ENCODE measurements at regions not wholly inside any gene's neighbourhood (a gene's known extent, or its start where the extent isn't known, plus 50 kb on each side); places are given as distances from the start of the nearest gene placed in this dataset.

DNA sequence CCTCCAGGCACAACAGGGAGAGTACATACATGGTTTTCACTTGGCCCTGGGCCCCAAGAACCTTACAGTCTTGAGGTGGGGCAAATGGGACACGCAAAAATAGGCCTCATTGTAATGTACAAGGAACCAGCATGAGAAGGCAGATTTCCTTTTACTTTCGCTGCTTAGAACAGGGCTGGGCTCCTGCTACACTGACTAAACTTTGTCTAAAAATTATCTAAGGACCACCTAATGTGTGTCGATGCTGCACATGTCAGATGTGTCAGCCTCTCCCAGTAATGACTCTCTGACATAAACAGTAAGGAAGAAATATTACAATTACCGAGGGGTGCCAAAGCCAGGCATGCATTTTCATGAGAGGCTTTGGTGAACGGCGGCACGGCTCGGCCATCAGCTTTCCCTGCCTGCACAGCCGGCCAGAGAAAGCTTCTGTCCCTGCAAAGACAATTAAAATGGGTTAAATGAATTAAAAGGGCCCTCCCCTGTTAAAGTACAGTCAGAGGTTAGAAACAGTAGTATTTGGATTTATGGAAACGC is 224.2 kb upstream of the IRX3 start:
- Histone ChIP-seq H3K9me3 (no peaks in the 10 kb centered on the region), H3K4me3 (no peak overlapping the region), H3K36me3 (no peaks in the 10 kb centered on the region), H3K27me3 (no peaks in the 10 kb centered on the region), H3K27ac (no peak overlapping the region), H3K4me1 (peaks cover 0 to 17% of the 10 kb centered on the region in 2 donors)
- TF ChIP-seq, protein P1, sequence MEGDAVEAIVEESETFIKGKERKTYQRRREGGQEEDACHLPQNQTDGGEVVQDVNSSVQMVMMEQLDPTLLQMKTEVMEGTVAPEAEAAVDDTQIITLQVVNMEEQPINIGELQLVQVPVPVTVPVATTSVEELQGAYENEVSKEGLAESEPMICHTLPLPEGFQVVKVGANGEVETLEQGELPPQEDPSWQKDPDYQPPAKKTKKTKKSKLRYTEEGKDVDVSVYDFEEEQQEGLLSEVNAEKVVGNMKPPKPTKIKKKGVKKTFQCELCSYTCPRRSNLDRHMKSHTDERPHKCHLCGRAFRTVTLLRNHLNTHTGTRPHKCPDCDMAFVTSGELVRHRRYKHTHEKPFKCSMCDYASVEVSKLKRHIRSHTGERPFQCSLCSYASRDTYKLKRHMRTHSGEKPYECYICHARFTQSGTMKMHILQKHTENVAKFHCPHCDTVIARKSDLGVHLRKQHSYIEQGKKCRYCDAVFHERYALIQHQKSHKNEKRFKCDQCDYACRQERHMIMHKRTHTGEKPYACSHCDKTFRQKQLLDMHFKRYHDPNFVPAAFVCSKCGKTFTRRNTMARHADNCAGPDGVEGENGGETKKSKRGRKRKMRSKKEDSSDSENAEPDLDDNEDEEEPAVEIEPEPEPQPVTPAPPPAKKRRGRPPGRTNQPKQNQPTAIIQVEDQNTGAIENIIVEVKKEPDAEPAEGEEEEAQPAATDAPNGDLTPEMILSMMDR (IDR thresholded peaks at IDR 0.05) = no peak
- DNase-seq (ENCODE audit: low spot score) = no peak

DNA sequence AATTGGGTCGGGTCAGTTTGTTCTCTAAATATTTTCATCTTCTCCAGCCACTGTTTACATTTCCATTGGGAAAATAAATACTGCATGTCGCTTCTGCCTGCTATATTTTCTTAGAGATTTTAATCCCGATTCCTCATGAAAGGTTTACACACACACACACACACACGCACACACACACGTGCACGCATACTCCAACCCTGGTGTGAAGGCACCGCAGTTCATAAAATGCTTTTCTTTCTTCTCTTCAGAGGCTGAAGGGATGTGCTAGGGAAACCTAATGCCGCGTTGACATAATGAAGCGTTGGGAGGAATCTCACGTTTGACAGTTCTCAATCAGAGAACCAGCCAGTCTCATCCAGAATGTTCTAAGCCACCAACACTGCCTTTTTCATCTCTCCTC is 222.9 kb upstream of the IRX3 start:
- H3K36me3 ChIP-seq = no peaks in the 10 kb centered on the region
- TF ChIP-seq, protein P1 (IDR thresholded peaks at IDR 0.05) = no peak
- H3K27me3 ChIP-seq = no peaks in the 10 kb centered on the region

DNA sequence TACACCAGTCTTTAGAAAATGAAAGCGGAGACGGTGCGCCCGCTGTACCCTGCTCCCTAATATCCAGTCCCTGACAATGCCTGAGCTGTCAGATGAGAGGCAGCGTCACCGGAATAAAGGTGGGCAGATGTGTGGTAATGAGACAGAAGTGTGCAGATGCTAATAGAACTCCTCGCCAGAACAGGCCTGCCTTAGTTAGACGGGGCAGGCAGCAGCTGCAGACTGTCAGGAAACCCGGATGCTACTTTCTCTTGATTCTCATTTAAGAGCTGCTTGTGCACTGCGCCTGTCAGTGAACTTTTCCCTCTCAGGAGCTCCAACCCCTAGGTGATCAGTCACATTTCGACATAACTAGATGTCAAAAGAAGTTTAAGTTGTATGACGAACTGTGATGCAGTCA is 221.8 kb upstream of the IRX3 start:
- Histone ChIP-seq H3K9me3 (no peaks in the 10 kb centered on the region), H3K27me3 (no peaks in the 10 kb centered on the region), H3K27ac (no peak overlapping the region), H3K4me1 (peaks cover 0 to 34% of the 10 kb centered on the region in 2 donors), H3K4me3 (no peak overlapping the region), H3K36me3 (no peaks in the 10 kb centered on the region)
- no peak for DNase-seq (ENCODE audit: low spot score)
- TF ChIP-seq, protein P1 (IDR thresholded peaks at IDR 0.05) = no peak

More for the DNA sequence above, 222.9 kb upstream of the IRX3 start:
- Histone ChIP-seq H3K9me3 (no peaks in the 10 kb centered on the region), H3K4me1 (peaks cover 0 to 23% of the 10 kb centered on the region in 2 donors), H3K27ac (no peak overlapping the region), H3K4me3 (no peak overlapping the region)
- no peak for DNase-seq (ENCODE audit: low spot score)

- no peak overlapping the region for H3K27ac ChIP-seq
- DNase-seq (ENCODE audit: low spot score) = no peak
- no peaks in the 10 kb centered on the region for H3K27me3 ChIP-seq
- TF ChIP-seq, protein P1 (IDR thresholded peaks at IDR 0.05) = no peak
- no peaks in the 10 kb centered on the region for H3K9me3 ChIP-seq
- H3K4me1 ChIP-seq = peaks cover 0 to 44% of the 10 kb centered on the region in 2 donors
- no peaks in the 10 kb centered on the region for H3K36me3 ChIP-seq
- H3K4me3 ChIP-seq = no peak overlapping the region
Measured at GRCh38 chr16:54506741-54507500, 220.3 kb upstream of the IRX3 start.

DNA sequence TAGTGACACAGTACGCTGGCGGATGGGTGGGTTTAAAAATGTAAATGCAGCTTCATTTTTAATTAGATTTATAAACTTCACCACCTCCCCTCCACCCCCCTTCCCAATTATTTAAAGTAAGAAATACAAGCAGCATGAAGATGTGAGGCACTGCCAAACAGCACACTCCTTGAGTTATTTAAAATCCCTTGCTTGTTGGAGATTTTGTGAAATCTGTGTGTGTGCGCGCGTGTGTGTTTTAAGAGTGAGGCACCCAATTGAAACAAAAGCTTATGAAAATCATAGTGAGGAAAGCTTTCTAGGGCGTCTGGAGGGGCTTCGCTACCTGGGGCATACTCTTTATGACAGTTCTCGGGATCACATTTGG is 219.6 kb upstream of the IRX3 start:
- peaks cover 0 to 44% of the 10 kb centered on the region in 2 donors for H3K4me1 ChIP-seq
- DNase-seq (ENCODE audit: low spot score) = no peak
- TF ChIP-seq, protein P1 (IDR thresholded peaks at IDR 0.05) = no peak
- H3K27me3 ChIP-seq = no peaks in the 10 kb centered on the region
- H3K4me3 ChIP-seq = no peak overlapping the region
- H3K9me3 ChIP-seq = no peaks in the 10 kb centered on the region
- H3K36me3 ChIP-seq = no peaks in the 10 kb centered on the region
- no peak overlapping the region for H3K27ac ChIP-seq
